Stomach (tissue), 8 donors: ENCODE measurements at regions not wholly inside any gene's neighbourhood (a gene's known extent, or its start where the extent isn't known, plus 50 kb on each side); places are given as distances from the start of the nearest gene placed in this dataset.
A peak's percentile ranks its signal among the peaks of the same experiment; 100 is the strongest.

Experiments used
- DNase-seq, 2 donors: peaks; one replicate each; pipeline versions ENCODE4 v3.0.0 to v3.0.0-alpha.2; 2013 to 2019
- H3K27ac ChIP-seq, 5 donors: fragments of 200-600 bp in 4 of 5; sonication (generic) in 4 of 5; one replicate each; pipeline ENCODE4 v1.5.1; 2013 to 2019; ENCODE audit warnings: mild to moderate bottlenecking in 1 of 5, moderate library complexity in 1 of 5
- H3K27me3 ChIP-seq, 3 donors: fragments of 200-600 bp; sonication (generic); one replicate each; pipeline ENCODE4 v1.5.1; 2017 to 2019; ENCODE audit warnings: mixed run types in 1 of 3
- H3K36me3 ChIP-seq, 4 donors: fragments of 200-600 bp; sonication (generic); 1 replicate in 3 of 4; 2 replicates in 1 of 4; pipeline ENCODE4 v1.5.1; 2016 to 2019
- H3K4me1 ChIP-seq, 4 donors: fragments of 200-600 bp; sonication (generic); one replicate each; pipeline ENCODE4 v1.5.1; 2016 to 2019
- H3K4me3 ChIP-seq, 4 donors: fragments of 200-600 bp; sonication (generic) in 3 of 4; one replicate each; pipeline ENCODE4 v1.5.1; 2016 to 2019; ENCODE audit warnings: mild to moderate bottlenecking in 1 of 4
- H3K9me3 ChIP-seq, 4 donors: fragments of 200-600 bp; sonication (generic); one replicate each; pipeline ENCODE4 v1.5.1; 2016 to 2019
- CTCF ChIP-seq, 7 experiments: fragments of 450-650 bp in 4 of 7; fragments of 200-600 bp in 3 of 7; sonication (generic) in 3 of 7; IDR thresholded peaks; one replicate each; pipeline ENCODE4 v1.5.1; 2016 to 2019; ENCODE audit warnings: antibody characterized with exemption in 7 of 7, control low read depth in 2 of 7, mild to moderate bottlenecking in 1 of 7
- EP300 ChIP-seq: sonication (generic); formaldehyde crosslinking; IDR thresholded peaks from one replicate; pipeline ENCODE4 v1.6.1; 2017; ENCODE audit warnings: antibody characterized with exemption
- POLR2A ChIP-seq, 4 donors: fragments of 450-650 bp; IDR thresholded peaks; one replicate each; pipeline ENCODE4 v1.6.1; 2016; ENCODE audit warnings: antibody characterized with exemption in 4 of 4, control low read depth in 2 of 4, mild to moderate bottlenecking in 1 of 4, moderate library complexity in 1 of 4
- POLR2AphosphoS5 ChIP-seq, 3 donors: sonication (generic); formaldehyde crosslinking; IDR thresholded peaks; one replicate each; pipeline ENCODE4 v1.6.1; 2016; ENCODE audit warnings: antibody characterized with exemption in 3 of 3
- WGBS, 5 donors: extraction: QIAGEN DNeasy Blood & Tissue Kit in 3 of 5; methylation state at CpG; one replicate each; pipeline versions ENCODE4 v1.1.5 to v1.1.7; 2013 to 2018; 5-methylcytosine and 5-hydroxymethylcytosine counted together
- intact Hi-C: fragments of 100-400 bp; cut with DNase I; formaldehyde crosslinking; loops from one replicate; pipeline ENCODE4 v1.15.1; 2023; ENCODE audit warnings: low total_unique reads
- donor health status: healthy with polysubstance abuse.
- donor health status: Bipolar disorder and iron deficiency.
- donor health status: healthy.

GRCh38 chr1:56032096-56032676 is 547.2 kb downstream of the PLPP3 start:
- no peaks in the 10 kb centered on the region for H3K27me3 ChIP-seq
- 58 to 82% (median 60%) methylated on average over 3 of the region's 3 CpGs for WGBS, 5 donors
- no peaks in the 10 kb centered on the region for H3K9me3 ChIP-seq
- no peaks in the 10 kb centered on the region for H3K4me1 ChIP-seq
- no peaks in the 10 kb centered on the region for H3K36me3 ChIP-seq
- no peak overlapping the region for H3K27ac ChIP-seq
- intact Hi-C loops: no loop called here
- TF ChIP-seq CTCF (IDR thresholded peaks at IDR 0.05) (no peak), EP300 (no peak), POLR2AphosphoS5 (IDR thresholded peaks at IDR 0.05) (no peak), POLR2A (IDR thresholded peaks at IDR 0.05) (no peak)
- no peak overlapping the region for H3K4me3 ChIP-seq
- DNase-seq: no peak

GRCh38 chr1:56031001-56031400 is 548.4 kb downstream of the PLPP3 start:
- WGBS, 5 donors: 89 to 95% (median 92%) methylated on average over 3 of the region's 3 CpGs
- intact Hi-C loops: no loop called here
- TF ChIP-seq POLR2AphosphoS5 (IDR thresholded peaks at IDR 0.05): no peak
- no peak for TF ChIP-seq EP300
- TF ChIP-seq CTCF (IDR thresholded peaks at IDR 0.05): no peak
- TF ChIP-seq POLR2A (IDR thresholded peaks at IDR 0.05): no peak

GRCh38 chr1:56029319-56030003 is 549.9 kb downstream of the PLPP3 start:
- Histone ChIP-seq H3K27me3 (no peaks in the 10 kb centered on the region), H3K36me3 (no peaks in the 10 kb centered on the region), H3K4me3 (no peak overlapping the region), H3K27ac (no peak overlapping the region), H3K9me3 (no peaks in the 10 kb centered on the region), H3K4me1 (no peaks in the 10 kb centered on the region)
- DNase-seq: peak in 1 of 2 donors; percentile 53
- no peak for TF ChIP-seq EP300
- TF ChIP-seq POLR2AphosphoS5 (IDR thresholded peaks at IDR 0.05): no peak
- no peak for TF ChIP-seq POLR2A (IDR thresholded peaks at IDR 0.05)
- no peak for TF ChIP-seq CTCF (IDR thresholded peaks at IDR 0.05)
- 23 to 51% (median 39%) methylated on average over 4 of the region's 4 CpGs for WGBS, 5 donors
- intact Hi-C loops: no loop called here

More at GRCh38 chr1:56031001-56031400, 548.4 kb downstream of the PLPP3 start:
- Histone ChIP-seq H3K9me3 (no peaks in the 10 kb centered on the region), H3K4me1 (no peaks in the 10 kb centered on the region), H3K4me3 (no peak overlapping the region), H3K36me3 (no peaks in the 10 kb centered on the region), H3K27me3 (no peaks in the 10 kb centered on the region), H3K27ac (no peak overlapping the region)
- no peak for DNase-seq

GRCh38 chr1:56028911-56029310 is 550.5 kb downstream of the PLPP3 start:
- intact Hi-C loops: no loop called here
- H3K4me3 ChIP-seq: no peak overlapping the region
- no peak overlapping the region for H3K27ac ChIP-seq
- WGBS, 5 donors: 68 to 82% (median 71%) methylated on average over 1 of the region's 1 CpG
- H3K36me3 ChIP-seq: no peaks in the 10 kb centered on the region
- no peaks in the 10 kb centered on the region for H3K4me1 ChIP-seq
- H3K9me3 ChIP-seq: no peaks in the 10 kb centered on the region
- H3K27me3 ChIP-seq: no peaks in the 10 kb centered on the region
- no peak for TF ChIP-seq CTCF (IDR thresholded peaks at IDR 0.05)
- TF ChIP-seq POLR2AphosphoS5 (IDR thresholded peaks at IDR 0.05): no peak
- TF ChIP-seq POLR2A (IDR thresholded peaks at IDR 0.05): no peak
- no peak for DNase-seq
